ENCODE measurements at regions not wholly inside any gene's neighbourhood (a gene's known extent, or its start where the extent isn't known, plus 50 kb on each side); places are given as distances from the start of the nearest gene placed in this dataset.

GRCh38 chr2:65580824-65581223, 148.4 kb upstream of the SPRED2 start (continued):
- TF ChIP-seq USF1 (IDR thresholded peaks at IDR 0.05; ENCODE audit: borderline replicate concordance, low read depth): no peak
- no peak for TF ChIP-seq PBX3 (IDR thresholded peaks at IDR 0.05)
- TF ChIP-seq RXRA (IDR thresholded peaks at IDR 0.05; ENCODE audit: borderline replicate concordance, low read depth): no peak
- TF ChIP-seq REST (IDR thresholded peaks at IDR 0.05; ENCODE audit: low read depth, low read length): no peak
- no peak for TF ChIP-seq MXI1 (IDR thresholded peaks at IDR 0.05; ENCODE audit: low read depth, low read length)

- ChIA-PET CTCF (no interaction called here), POLR2A (no interaction called here)
- H2AFZ ChIP-seq (ENCODE audit: low read depth): no peak overlapping the region
- H3K9me2 ChIP-seq: no peaks in the 10 kb centered on the region
- no peak overlapping the region for H3K4me3 ChIP-seq (ENCODE audit: low read depth in 2 of 2, low read length in 1 of 2)
- H3F3A ChIP-seq (replicated peaks; ENCODE audit: insufficient read depth): no peaks in the 10 kb centered on the region
- no peaks in the 10 kb centered on the region for H4K20me1 ChIP-seq (ENCODE audit: insufficient read depth)
- no peaks in the 10 kb centered on the region for H3K27me3 ChIP-seq (ENCODE audit: insufficient read depth)
- no peaks in the 10 kb centered on the region for H3K9me3 ChIP-seq
- no peak overlapping the region for H3K4me2 ChIP-seq
- H3K36me3 ChIP-seq (replicated peaks in 1 of 2; ENCODE audit: control insufficient read depth in 1 of 2, insufficient read depth in 2 of 2, low read length in 1 of 2): no peaks in the 10 kb centered on the region
- H3K9ac ChIP-seq: no peak overlapping the region
- peaks cover 0 to 13% of the 10 kb centered on the region in 2 experiments; a peak in 2 of 4 replicates for H3K4me1 ChIP-seq (ENCODE audit: control insufficient read depth in 1 of 2, insufficient read depth in 2 of 2, low read depth in 1 of 2, low read length in 1 of 2)
- TF ChIP-seq MEF2A (IDR thresholded peaks at IDR 0.05; ENCODE audit: borderline replicate concordance, low read depth) (no peak), FOSL2 (IDR thresholded peaks at IDR 0.05; ENCODE audit: borderline replicate concordance, low read depth) (no peak), USF1 (IDR thresholded peaks at IDR 0.05; ENCODE audit: borderline replicate concordance, low read depth) (no peak)
- 96% methylated on average over 10 of the region's 10 CpGs for WGBS (ENCODE audit: low lambda C conversion rate)
- H3K79me2 ChIP-seq (ENCODE audit: insufficient read depth): no peaks in the 10 kb centered on the region
- DNase-seq: no peak
- no peak overlapping the region for H3K27ac ChIP-seq (ENCODE audit: low read depth in 2 of 2, low read length in 1 of 2)
Measured at GRCh38 chr2:65579506-65580235, 147.3 kb upstream of the SPRED2 start.
